Stomach (tissue), 8 donors: ENCODE measurements at regions not wholly inside any gene's neighbourhood (a gene's known extent, or its start where the extent isn't known, plus 50 kb on each side); places are given as distances from the start of the nearest gene placed in this dataset.

ENCODE experiments used
- DNase-seq, 2 donors: peaks; one replicate each; pipeline versions ENCODE4 v3.0.0 to v3.0.0-alpha.2; 2013 to 2019
- H3K27ac ChIP-seq, 5 donors: fragments of 200-600 bp in 4 of 5; sonication (generic) in 4 of 5; one replicate each; pipeline ENCODE4 v1.5.1; 2013 to 2019; ENCODE audit warnings: mild to moderate bottlenecking in 1 of 5, moderate library complexity in 1 of 5
- H3K27me3 ChIP-seq, 3 donors: fragments of 200-600 bp; sonication (generic); one replicate each; pipeline ENCODE4 v1.5.1; 2017 to 2019; ENCODE audit warnings: mixed run types in 1 of 3
- H3K36me3 ChIP-seq, 4 donors: fragments of 200-600 bp; sonication (generic); 1 replicate in 3 of 4; 2 replicates in 1 of 4; pipeline ENCODE4 v1.5.1; 2016 to 2019
- H3K4me1 ChIP-seq, 4 donors: fragments of 200-600 bp; sonication (generic); one replicate each; pipeline ENCODE4 v1.5.1; 2016 to 2019
- H3K4me3 ChIP-seq, 4 donors: fragments of 200-600 bp; sonication (generic) in 3 of 4; one replicate each; pipeline ENCODE4 v1.5.1; 2016 to 2019; ENCODE audit warnings: mild to moderate bottlenecking in 1 of 4
- H3K9me3 ChIP-seq, 4 donors: fragments of 200-600 bp; sonication (generic); one replicate each; pipeline ENCODE4 v1.5.1; 2016 to 2019
- EP300 ChIP-seq: sonication (generic); formaldehyde crosslinking; IDR thresholded peaks from one replicate; pipeline ENCODE4 v1.6.1; 2017; ENCODE audit warnings: antibody characterized with exemption
- POLR2A ChIP-seq, 4 donors: fragments of 450-650 bp; IDR thresholded peaks; one replicate each; pipeline ENCODE4 v1.6.1; 2016; ENCODE audit warnings: antibody characterized with exemption in 4 of 4, control low read depth in 2 of 4, mild to moderate bottlenecking in 1 of 4, moderate library complexity in 1 of 4
- POLR2AphosphoS5 ChIP-seq, 3 donors: sonication (generic); formaldehyde crosslinking; IDR thresholded peaks; one replicate each; pipeline ENCODE4 v1.6.1; 2016; ENCODE audit warnings: antibody characterized with exemption in 3 of 3
- WGBS, 5 donors: extraction: QIAGEN DNeasy Blood & Tissue Kit in 3 of 5; methylation state at CpG; one replicate each; pipeline versions ENCODE4 v1.1.5 to v1.1.7; 2013 to 2018; 5-methylcytosine and 5-hydroxymethylcytosine counted together
- intact Hi-C: fragments of 100-400 bp; cut with DNase I; formaldehyde crosslinking; loops from one replicate; pipeline ENCODE4 v1.15.1; 2023; ENCODE audit warnings: low total_unique reads
- TF ChIP-seq, protein P1 (sequence below), 7 experiments: fragments of 450-650 bp in 4 of 7; fragments of 200-600 bp in 3 of 7; sonication (generic) in 3 of 7; IDR thresholded peaks; one replicate each; pipeline ENCODE4 v1.5.1; 2016 to 2019; ENCODE audit warnings: antibody characterized with exemption in 7 of 7, control low read depth in 2 of 7, mild to moderate bottlenecking in 1 of 7
- donor health status: healthy with polysubstance abuse.
- donor health status: Bipolar disorder and iron deficiency.
- donor health status: healthy.

DNA sequence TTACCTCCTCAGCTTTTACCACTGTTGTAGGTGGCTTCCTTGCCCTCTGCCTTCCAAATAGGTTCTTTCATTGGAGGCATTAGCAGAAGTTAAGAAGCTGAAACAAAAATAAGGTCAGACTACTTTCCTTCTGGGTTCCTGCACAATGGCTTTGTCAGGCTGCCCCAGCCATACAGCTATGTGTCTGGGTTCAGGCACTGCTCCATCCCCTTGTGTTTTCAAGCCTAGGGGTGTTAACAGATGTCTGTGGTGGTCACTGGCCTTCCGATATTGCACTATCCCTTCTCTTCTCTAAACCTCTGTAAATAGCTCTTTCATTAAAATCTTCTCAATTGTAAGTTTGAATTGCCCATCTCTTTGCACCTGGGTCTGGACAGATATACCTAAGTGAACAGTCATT is 728.9 kb downstream of the SLC16A7 start:
- Histone ChIP-seq H3K36me3 (no peaks in the 10 kb centered on the region), H3K4me3 (no peak overlapping the region), H3K27ac (no peak overlapping the region), H3K27me3 (no peaks in the 10 kb centered on the region), H3K9me3 (no peaks in the 10 kb centered on the region), H3K4me1 (no peaks in the 10 kb centered on the region)
- intact Hi-C loops, result no loop called here
- no peak for DNase-seq
- TF ChIP-seq, protein P1, sequence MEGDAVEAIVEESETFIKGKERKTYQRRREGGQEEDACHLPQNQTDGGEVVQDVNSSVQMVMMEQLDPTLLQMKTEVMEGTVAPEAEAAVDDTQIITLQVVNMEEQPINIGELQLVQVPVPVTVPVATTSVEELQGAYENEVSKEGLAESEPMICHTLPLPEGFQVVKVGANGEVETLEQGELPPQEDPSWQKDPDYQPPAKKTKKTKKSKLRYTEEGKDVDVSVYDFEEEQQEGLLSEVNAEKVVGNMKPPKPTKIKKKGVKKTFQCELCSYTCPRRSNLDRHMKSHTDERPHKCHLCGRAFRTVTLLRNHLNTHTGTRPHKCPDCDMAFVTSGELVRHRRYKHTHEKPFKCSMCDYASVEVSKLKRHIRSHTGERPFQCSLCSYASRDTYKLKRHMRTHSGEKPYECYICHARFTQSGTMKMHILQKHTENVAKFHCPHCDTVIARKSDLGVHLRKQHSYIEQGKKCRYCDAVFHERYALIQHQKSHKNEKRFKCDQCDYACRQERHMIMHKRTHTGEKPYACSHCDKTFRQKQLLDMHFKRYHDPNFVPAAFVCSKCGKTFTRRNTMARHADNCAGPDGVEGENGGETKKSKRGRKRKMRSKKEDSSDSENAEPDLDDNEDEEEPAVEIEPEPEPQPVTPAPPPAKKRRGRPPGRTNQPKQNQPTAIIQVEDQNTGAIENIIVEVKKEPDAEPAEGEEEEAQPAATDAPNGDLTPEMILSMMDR (IDR thresholded peaks at IDR 0.05), result no peak
- no peak for TF ChIP-seq EP300
- no peak for TF ChIP-seq POLR2A (IDR thresholded peaks at IDR 0.05)
- no peak for TF ChIP-seq POLR2AphosphoS5 (IDR thresholded peaks at IDR 0.05)
- WGBS, 5 donors, result 89 to 100% (median 93%) methylated on average over 1 of the region's 1 CpG

DNA sequence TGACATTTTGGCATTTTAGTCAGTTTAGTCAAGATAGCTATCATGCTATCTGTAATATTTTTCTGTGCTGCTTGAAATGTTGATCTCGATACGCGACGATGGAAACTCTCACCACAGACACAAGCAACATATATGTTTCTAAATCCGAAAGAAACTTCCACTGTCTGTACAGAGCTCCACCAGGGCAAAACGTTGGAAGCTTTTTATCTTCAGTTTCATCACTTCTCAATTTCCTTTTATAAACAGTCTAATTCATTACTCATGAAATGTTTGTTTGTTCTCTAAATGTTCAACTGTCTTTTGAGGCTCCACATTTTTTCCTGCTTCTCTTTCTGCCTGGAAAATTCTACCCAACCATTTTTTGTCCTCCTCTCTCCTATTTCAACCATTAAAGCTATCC is 737.6 kb downstream of the SLC16A7 start:
- no peaks in the 10 kb centered on the region for H3K4me1 ChIP-seq
- intact Hi-C loops, result no loop called here
- H3K27me3 ChIP-seq, result no peaks in the 10 kb centered on the region
- no peak overlapping the region for H3K27ac ChIP-seq
- H3K36me3 ChIP-seq, result no peaks in the 10 kb centered on the region
- DNase-seq, result no peak
- H3K9me3 ChIP-seq, result no peaks in the 10 kb centered on the region
- H3K4me3 ChIP-seq, result no peak overlapping the region
- WGBS, 5 donors, result 62 to 79% (median 73%) methylated on average over 6 of the region's 6 CpGs
- TF ChIP-seq POLR2AphosphoS5 (IDR thresholded peaks at IDR 0.05), result no peak

DNA sequence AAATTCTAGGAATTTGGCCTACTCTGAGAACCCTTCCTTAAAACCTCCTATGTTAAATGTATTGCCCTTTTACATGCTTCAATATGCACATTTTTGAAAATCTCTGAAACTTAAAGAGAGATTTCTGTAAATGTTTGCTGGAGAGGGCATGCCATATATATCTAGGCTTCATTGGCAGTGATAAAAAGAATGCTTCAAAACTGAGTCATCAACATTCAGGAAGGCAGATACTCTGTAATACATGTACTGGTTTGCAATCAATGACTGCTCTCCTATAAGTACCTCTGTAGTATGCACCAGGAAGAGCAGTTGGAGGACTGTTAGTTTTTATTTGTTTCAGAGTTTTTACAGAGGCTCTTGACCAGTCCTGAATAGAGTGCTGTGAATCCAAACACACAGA is 739.9 kb downstream of the SLC16A7 start:
- DNase-seq, result no peak
- Histone ChIP-seq H3K27ac (no peak overlapping the region), H3K9me3 (no peaks in the 10 kb centered on the region), H3K4me3 (no peak overlapping the region), H3K4me1 (no peaks in the 10 kb centered on the region), H3K27me3 (no peaks in the 10 kb centered on the region), H3K36me3 (no peaks in the 10 kb centered on the region)
- TF ChIP-seq, protein P1 (IDR thresholded peaks at IDR 0.05), result no peak
- TF ChIP-seq POLR2A (IDR thresholded peaks at IDR 0.05) (no peak), EP300 (no peak), POLR2AphosphoS5 (IDR thresholded peaks at IDR 0.05) (no peak)
- intact Hi-C loops, result no loop called here

DNA sequence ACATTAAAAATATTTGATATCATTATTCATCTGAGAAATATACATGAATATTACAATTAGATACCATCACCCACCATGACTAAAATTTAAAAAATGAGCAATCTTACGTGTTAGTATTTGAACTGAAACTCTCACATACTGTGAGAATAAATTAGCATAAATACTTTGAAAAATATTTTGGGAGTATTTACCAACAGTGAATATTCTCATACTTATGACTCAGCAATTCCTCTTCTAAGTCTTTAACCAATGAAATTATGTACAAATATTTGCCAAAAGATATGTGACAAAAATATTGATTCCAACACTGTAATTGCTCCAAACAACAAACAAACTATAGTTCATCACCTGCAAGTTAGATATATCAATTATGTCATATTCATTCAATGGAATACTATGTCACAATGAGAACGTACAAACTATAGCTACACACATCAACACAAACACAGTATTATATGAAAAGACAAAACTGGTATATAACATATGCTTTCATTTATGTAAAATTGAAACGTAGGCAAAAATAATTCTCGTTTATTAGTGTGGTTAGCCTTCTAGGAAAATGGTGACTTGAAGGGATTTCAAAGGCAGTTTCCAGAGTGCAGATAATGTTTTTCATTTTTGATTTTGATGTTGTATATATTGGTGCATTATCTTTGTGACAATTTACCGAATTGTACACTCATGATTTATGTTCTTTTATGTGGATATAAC is 742.2 kb downstream of the SLC16A7 start:
- H3K27ac ChIP-seq, result no peak overlapping the region
- H3K36me3 ChIP-seq, result no peaks in the 10 kb centered on the region
- no peak for TF ChIP-seq POLR2A (IDR thresholded peaks at IDR 0.05)
- H3K4me3 ChIP-seq, result no peak overlapping the region
- WGBS, 5 donors, result 77 to 83% (median 81%) methylated on average over 5 of the region's 5 CpGs
- H3K4me1 ChIP-seq, result no peaks in the 10 kb centered on the region
- no peaks in the 10 kb centered on the region for H3K9me3 ChIP-seq
- no peaks in the 10 kb centered on the region for H3K27me3 ChIP-seq
- DNase-seq, result no peak
- intact Hi-C loops, result no loop called here

DNA sequence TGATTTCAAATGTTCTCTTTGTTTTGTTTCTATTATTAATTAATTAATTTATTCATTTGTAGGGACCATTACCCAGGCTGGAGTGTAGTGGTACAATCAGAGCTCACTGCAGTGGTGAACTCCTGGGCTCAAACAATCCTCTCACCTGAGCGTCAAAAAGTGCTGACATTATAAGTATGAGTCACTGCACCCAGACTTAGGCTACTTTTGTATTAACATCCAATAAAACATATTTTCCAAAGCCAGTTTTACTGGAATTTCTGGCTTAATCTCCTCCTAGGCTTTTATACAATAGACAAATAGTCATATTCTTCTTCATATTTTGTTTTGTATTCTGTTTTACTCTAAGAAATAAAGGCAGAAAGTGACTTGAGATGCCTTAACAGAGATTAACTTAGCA is 749.6 kb downstream of the SLC16A7 start:
- no peaks in the 10 kb centered on the region for H3K4me1 ChIP-seq
- TF ChIP-seq, protein P1 (IDR thresholded peaks at IDR 0.05), result no peak
- no peak for TF ChIP-seq POLR2A (IDR thresholded peaks at IDR 0.05)
- no peak for TF ChIP-seq EP300
- 50 to 73% (median 63%) methylated on average over 1 of the region's 1 CpG for WGBS, 5 donors
- no peak overlapping the region for H3K27ac ChIP-seq
- peak in 1 of 2 donors; percentile 7 for DNase-seq
- intact Hi-C loops, result no loop called here
- H3K27me3 ChIP-seq, result no peaks in the 10 kb centered on the region
- H3K4me3 ChIP-seq, result no peak overlapping the region
- H3K36me3 ChIP-seq, result no peaks in the 10 kb centered on the region
- no peaks in the 10 kb centered on the region for H3K9me3 ChIP-seq
